HG02885 (cell line): ENCODE measurements at regions not wholly inside any gene's neighbourhood (a gene's known extent, or its start where the extent isn't known, plus 50 kb on each side); places are given as distances from the start of the nearest gene placed in this dataset.

ENCODE experiments used
- ATAC-seq: cut with Tn5 transposase; IDR thresholded peaks from one replicate; pipeline ENCODE4 v1.9.1; 2021; ENCODE audit warnings: mild to moderate bottlenecking; ENCODE audit not compliant: unreplicated experiment, poor library complexity

GRCh38 chr3:80263260-80263659 lies 495.5 kb upstream of the ROBO1 start:
- no peak for ATAC-seq

GRCh38 chr3:80261082-80261481 lies 493.3 kb upstream of the ROBO1 start:
- no peak for ATAC-seq

DNA sequence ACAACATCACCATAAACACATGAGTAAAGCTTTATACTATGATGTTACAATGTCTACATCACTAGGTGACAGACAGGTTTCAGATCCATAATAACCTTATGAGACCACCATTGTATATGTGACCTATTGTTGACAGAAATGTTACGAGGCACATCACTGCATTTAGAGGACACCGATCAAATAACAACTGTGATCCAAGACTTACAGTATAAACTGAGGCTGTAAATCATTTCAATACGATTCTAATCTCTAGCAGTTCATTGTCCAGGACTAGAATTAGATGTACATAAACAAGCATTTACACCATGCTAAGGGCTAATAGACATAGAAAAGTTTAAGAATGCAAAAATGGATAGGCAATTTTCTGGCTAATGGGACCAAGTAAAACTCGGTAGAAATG lies 491.9 kb upstream of the ROBO1 start:
- ATAC-seq: no peak

GRCh38 chr3:80252113-80252512 lies 484.3 kb upstream of the ROBO1 start:
- ATAC-seq: no peak

- ATAC-seq: no peak
Measured at GRCh38 chr3:80247766-80248165, 480.0 kb upstream of the ROBO1 start.

GRCh38 chr3:80244390-80244789 lies 476.6 kb upstream of the ROBO1 start:
- no peak for ATAC-seq

GRCh38 chr3:80241791-80242190 lies 474.0 kb upstream of the ROBO1 start:
- no peak for ATAC-seq

DNA sequence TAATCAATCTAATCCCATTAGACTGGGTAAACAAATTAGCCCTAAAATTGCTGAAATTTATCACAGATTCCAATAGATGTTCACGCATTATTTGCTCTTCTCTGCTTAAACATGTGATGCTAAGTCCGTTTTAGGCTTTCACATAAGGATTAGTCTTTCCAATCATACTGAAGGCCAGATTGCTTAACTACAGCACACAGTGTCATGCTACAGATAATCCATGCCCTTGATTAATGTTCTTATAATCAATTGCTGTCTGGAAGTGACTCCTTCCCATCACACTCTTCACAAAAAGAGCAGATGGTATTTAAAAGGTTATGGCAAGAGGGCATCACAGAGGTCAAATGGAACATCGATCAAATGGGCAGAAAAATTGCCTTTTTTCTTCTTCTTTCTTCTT lies 471.5 kb upstream of the ROBO1 start:
- no peak for ATAC-seq

- ATAC-seq: no peak
Measured at GRCh38 chr3:80238606-80239005, 470.8 kb upstream of the ROBO1 start.

DNA sequence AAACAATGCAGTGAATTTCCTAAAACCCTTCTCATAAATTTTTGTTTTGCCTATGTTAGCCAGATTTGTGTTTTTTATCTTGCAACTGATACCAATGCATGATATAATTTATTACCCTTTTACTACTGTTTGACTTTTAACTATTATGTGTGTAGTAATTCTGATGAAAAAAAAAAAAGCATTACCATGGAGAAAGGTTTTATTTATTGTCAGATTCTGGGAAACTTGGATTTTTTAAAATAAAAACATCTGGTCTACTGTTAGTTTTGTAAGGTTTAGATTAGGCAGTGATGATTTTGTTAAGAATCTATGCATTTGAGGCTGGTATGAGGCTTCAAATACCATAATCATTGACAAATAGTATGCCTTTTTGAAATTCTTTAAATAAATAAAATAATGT lies 470.4 kb upstream of the ROBO1 start:
- no peak for ATAC-seq

- ATAC-seq: no peak
Measured at GRCh38 chr3:80234706-80235105, 466.9 kb upstream of the ROBO1 start.

GRCh38 chr3:80233576-80233975 lies 465.8 kb upstream of the ROBO1 start:
- ATAC-seq: no peak

- ATAC-seq: no peak
Measured at GRCh38 chr3:80232760-80233159, 465.0 kb upstream of the ROBO1 start.

DNA sequence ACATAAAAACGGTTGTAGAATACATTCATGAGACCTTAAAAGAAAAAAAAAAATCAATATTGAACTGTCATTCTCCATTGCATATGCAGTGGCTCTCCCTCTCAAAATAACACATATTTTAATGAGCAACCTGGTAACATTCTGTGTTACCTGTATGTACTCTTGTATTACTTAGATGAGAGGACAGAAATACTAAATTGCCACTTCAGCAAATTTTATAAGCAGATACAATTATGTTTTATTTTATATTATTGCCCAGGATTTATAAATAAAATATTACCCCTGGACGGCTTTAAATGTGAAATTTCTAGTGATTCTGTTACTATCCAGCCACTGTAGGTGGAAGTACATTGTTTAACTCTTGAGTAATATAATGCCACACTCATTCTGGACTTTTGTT lies 463.2 kb upstream of the ROBO1 start:
- no peak for ATAC-seq

DNA sequence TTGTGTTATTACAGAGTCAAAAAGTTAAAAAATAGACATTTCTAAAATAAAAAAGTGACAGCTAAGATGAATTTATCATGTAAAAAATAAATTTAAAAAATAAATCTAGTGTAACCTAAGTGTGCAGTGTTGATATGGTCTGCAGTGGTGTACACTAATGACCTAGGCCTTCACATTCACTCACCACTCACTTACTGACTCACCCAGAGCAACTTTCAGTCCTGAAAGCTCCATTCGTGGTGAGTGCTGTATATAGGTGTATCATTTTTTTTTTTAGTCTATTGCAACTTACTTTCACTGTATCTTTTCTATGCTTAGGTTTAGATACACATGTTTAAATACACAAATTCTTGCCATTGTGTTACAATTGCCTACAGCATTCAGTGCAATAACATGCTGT lies 459.4 kb upstream of the ROBO1 start:
- no peak for ATAC-seq

- no peak for ATAC-seq
Measured at GRCh38 chr3:80215191-80215590, 447.4 kb upstream of the ROBO1 start.

DNA sequence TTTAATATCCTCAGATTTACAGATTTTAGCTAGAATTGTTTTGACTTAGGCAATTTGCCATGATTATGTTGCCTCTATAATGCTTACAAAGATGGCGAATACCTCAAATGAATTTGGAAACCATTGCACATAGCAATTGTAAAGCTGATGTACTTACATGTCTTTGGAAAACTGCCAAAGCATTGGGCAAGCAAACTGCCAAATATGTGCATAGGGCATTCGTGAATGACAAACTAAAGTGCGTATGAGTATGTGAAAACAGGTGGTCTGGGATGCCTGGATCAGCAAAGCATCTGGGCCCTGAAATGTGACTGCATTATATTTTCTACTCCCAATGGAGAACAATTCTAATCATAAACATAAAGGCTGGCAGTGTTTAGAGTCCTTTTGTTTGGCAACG lies 445.3 kb upstream of the ROBO1 start:
- ATAC-seq: no peak

DNA sequence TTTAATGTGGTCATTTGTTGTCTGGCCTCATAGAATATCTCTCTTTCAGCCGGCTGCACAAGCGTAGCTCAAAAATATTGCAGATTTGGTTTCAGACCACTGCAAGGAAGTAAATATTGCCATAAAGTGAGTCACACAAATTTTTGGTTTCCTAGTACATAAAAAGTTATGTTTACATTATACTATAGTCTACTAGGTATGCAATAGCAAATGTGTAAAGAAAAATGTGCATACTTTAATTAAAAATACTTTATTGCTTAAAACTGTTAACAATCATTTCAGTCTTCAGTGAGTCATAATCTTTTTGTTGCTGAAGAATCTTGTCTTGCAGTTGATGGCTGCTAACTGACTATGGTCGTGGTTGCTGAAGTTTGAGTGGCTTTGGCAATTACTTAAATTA lies 425.1 kb upstream of the ROBO1 start:
- ATAC-seq: no peak

- ATAC-seq: no peak
Measured at GRCh38 chr3:80190051-80190450, 422.3 kb upstream of the ROBO1 start.

- no peak for ATAC-seq
Measured at GRCh38 chr3:80187981-80188380, 420.2 kb upstream of the ROBO1 start.

DNA sequence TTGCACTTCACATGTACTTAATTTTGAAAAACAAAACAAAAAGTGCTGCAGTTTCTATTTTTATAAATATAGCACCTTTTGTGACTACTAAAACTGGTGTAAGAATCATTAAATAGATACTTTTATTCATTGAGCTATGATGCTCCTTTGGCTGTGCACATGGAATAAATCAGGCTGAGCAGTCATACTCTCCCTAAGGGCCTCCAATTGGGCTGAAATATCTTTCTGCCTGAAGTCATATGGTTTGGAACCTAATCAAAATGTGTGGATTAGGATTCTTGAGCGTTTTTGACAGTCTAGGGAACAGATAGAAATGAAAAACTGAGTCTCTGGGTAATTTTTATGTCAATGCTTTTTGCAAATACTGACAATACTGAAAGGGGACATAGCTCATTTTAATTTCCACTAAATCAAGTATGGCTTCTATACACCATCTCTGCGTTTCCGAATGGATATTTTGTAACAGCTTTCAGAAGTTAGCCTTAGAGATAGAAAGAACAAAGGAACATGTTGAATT lies 392.2 kb upstream of the ROBO1 start:
- ATAC-seq: no peak

DNA sequence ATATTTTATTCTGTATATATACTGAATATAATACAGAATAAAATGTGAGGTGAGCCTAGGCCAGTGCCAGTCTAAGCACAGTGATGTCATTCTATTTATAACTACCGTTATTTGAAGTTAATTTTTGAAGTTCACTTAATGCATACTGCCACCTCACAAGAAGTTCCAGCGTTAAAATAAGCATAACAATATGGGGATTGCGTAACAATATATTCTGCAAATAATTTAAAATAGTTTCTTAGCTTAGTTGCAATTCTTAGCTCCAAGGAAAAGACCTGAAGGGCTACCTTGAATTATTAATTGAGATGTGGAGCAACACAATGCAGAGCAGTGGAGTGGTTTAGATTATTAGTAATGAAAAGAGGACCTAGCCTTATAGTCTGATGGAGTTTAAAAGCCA lies 390.5 kb upstream of the ROBO1 start:
- no peak for ATAC-seq

- ATAC-seq: no peak
Measured at GRCh38 chr3:80157546-80157945, 389.7 kb upstream of the ROBO1 start.
